ENCODE measurements at regions not wholly inside any gene's neighbourhood (a gene's known extent, or its start where the extent isn't known, plus 50 kb on each side); places are given as distances from the start of the nearest gene placed in this dataset.

- no peaks in the 10 kb centered on the region for H3K9me1 ChIP-seq (replicated peaks; ENCODE audit: control insufficient read depth, extremely low read depth, insufficient read depth, low read length)
- H3K4me1 ChIP-seq (ENCODE audit: control insufficient read depth, extremely low read depth, insufficient read depth, low read length) = no peaks in the 10 kb centered on the region
- BruUV-seq (replicated peaks) = no TSS peak
- FAIRE-seq = no peak
- TF ChIP-seq FOS (IDR thresholded peaks at IDR 0.05; ENCODE audit: borderline replicate concordance, insufficient read depth, low read length) (no peak), GATA2 (IDR thresholded peaks at IDR 0.05; ENCODE audit: insufficient read depth, insufficient read length, low read depth, low read length) (no peak), POLR2AphosphoS5 (IDR thresholded peaks at IDR 0.05; ENCODE audit: insufficient read depth, low read depth, low read length) (no peak)
- H3K79me2 ChIP-seq (ENCODE audit: control insufficient read depth, insufficient read depth, low read length) = no peaks in the 10 kb centered on the region
- no peaks in the 10 kb centered on the region for H4K20me1 ChIP-seq (replicated peaks; ENCODE audit: control insufficient read depth, extremely low read depth, insufficient read depth, low read length)
- ChIA-PET CTCF (interaction anchor here (0.5 to 1.6 kb wide), 2 partner anchors 15 to 22 kb away, joined by 4 to 5 read pairs; no protein-coding TSS in a partner anchor), POLR2A (no interaction called here)
- dilution Hi-C loops (cut with MboI; ENCODE audit: extremely low pct_ligation_motif_present, low sequenced_read_pairs) (no loop called here), intact Hi-C loops (cut with micrococcal nuclease) (no loop called here)
- H3K27ac ChIP-seq (ENCODE audit: insufficient read depth, low read depth, low read length) = no peak overlapping the region
- no peak for DNase-seq (ENCODE audit: low read depth, low spot score)
- no peak overlapping the region for H3K4me3 ChIP-seq (replicated peaks in 1 of 3; ENCODE audit: insufficient read depth in 1 of 3, low read depth in 1 of 3, low read length in 3 of 3)
- no peak overlapping the region for H3K9ac ChIP-seq (replicated peaks; ENCODE audit: extremely low read depth, insufficient read depth, low read length)
- no peak overlapping the region for H2AFZ ChIP-seq (ENCODE audit: low read depth, low read length)
- H3K27me3 ChIP-seq (ENCODE audit: control insufficient read depth in 2 of 2, insufficient read depth in 2 of 2, low read length in 2 of 2) = peaks cover 11 to 14% of the 10 kb centered on the region in 2 experiments
- H3K36me3 ChIP-seq (ENCODE audit: control insufficient read depth in 2 of 2, extremely low read depth in 1 of 2, insufficient read depth in 2 of 2, low read length in 2 of 2) = no peaks in the 10 kb centered on the region
- H3K4me2 ChIP-seq (ENCODE audit: insufficient read depth, low read length) = no peak overlapping the region
- H3K9me3 ChIP-seq (replicated peaks; ENCODE audit: control insufficient read depth, insufficient read depth, low read length) = no peaks in the 10 kb centered on the region
Measured at GRCh38 chr22:22087854-22088657, 105.5 kb upstream of the TOP3B start.

GRCh38 chr22:22086501-22087158 lies 104.0 kb upstream of the TOP3B start:
- no peak for TF ChIP-seq CTCF (IDR thresholded peaks at IDR 0.05; ENCODE audit: extremely low read depth in 1 of 2, insufficient read depth in 1 of 2, low read depth in 1 of 2, low read length in 2 of 2)
- TF ChIP-seq FOS (IDR thresholded peaks at IDR 0.05; ENCODE audit: borderline replicate concordance, insufficient read depth, low read length) = no peak
- TF ChIP-seq, protein P1, sequence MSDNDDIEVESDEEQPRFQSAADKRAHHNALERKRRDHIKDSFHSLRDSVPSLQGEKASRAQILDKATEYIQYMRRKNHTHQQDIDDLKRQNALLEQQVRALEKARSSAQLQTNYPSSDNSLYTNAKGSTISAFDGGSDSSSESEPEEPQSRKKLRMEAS (IDR thresholded peaks at IDR 0.05; ENCODE audit: insufficient read depth, insufficient read length) = no peak
- no peak for TF ChIP-seq EZH2 (IDR thresholded peaks at IDR 0.05; ENCODE audit: borderline replicate concordance, low read depth, low read length, severe bottlenecking)
- no peak for TF ChIP-seq POLR2A (IDR thresholded peaks at IDR 0.05; ENCODE audit: low read depth, low read length)
- TF ChIP-seq MYC (IDR thresholded peaks at IDR 0.05; ENCODE audit: low read depth, low read length) = no peak
- no peak for TF ChIP-seq JUN (IDR thresholded peaks at IDR 0.05; ENCODE audit: borderline replicate concordance, insufficient read depth, insufficient read length, low read depth)
- no peak for TF ChIP-seq POLR2AphosphoS5 (IDR thresholded peaks at IDR 0.05; ENCODE audit: insufficient read depth, low read depth, low read length)
- no peak for TF ChIP-seq GATA2 (IDR thresholded peaks at IDR 0.05; ENCODE audit: insufficient read depth, insufficient read length, low read depth, low read length)
- peaks cover 11 to 12% of the 10 kb centered on the region in 2 experiments for H3K27me3 ChIP-seq (ENCODE audit: control insufficient read depth in 2 of 2, insufficient read depth in 2 of 2, low read length in 2 of 2)
- no peaks in the 10 kb centered on the region for H3K36me3 ChIP-seq (ENCODE audit: control insufficient read depth in 2 of 2, extremely low read depth in 1 of 2, insufficient read depth in 2 of 2, low read length in 2 of 2)
- H3K27ac ChIP-seq (ENCODE audit: insufficient read depth, low read depth, low read length) = no peak overlapping the region
- no peaks in the 10 kb centered on the region for H3K79me2 ChIP-seq (ENCODE audit: control insufficient read depth, insufficient read depth, low read length)
- H3K9me3 ChIP-seq (replicated peaks; ENCODE audit: control insufficient read depth, insufficient read depth, low read length) = no peaks in the 10 kb centered on the region
- no peak overlapping the region for H3K4me3 ChIP-seq (replicated peaks in 1 of 3; ENCODE audit: insufficient read depth in 1 of 3, low read depth in 1 of 3, low read length in 3 of 3)
- H3K9ac ChIP-seq (replicated peaks; ENCODE audit: extremely low read depth, insufficient read depth, low read length) = no peak overlapping the region
- H2AFZ ChIP-seq (ENCODE audit: low read depth, low read length) = no peak overlapping the region
- no peak for FAIRE-seq
- no peaks in the 10 kb centered on the region for H4K20me1 ChIP-seq (replicated peaks; ENCODE audit: control insufficient read depth, extremely low read depth, insufficient read depth, low read length)
- intact Hi-C loops (cut with micrococcal nuclease) = no loop called here
- DNase-seq (ENCODE audit: low read depth, low spot score) = no peak
- ChIA-PET POLR2A (no interaction called here), CTCF (interaction anchor here (1.1 to 2.3 kb wide), 3 partner anchors 17 to 111 kb away, joined by 3 to 7 read pairs (median 3); no protein-coding TSS in a partner anchor)
- no peaks in the 10 kb centered on the region for H3K4me1 ChIP-seq (ENCODE audit: control insufficient read depth, extremely low read depth, insufficient read depth, low read length)
- BruUV-seq (replicated peaks) = no TSS peak
- dilution Hi-C loops (cut with MboI; ENCODE audit: extremely low pct_ligation_motif_present, low sequenced_read_pairs) = no loop called here
- H3K9me1 ChIP-seq (replicated peaks; ENCODE audit: control insufficient read depth, extremely low read depth, insufficient read depth, low read length) = no peaks in the 10 kb centered on the region
- no peak overlapping the region for H3K4me2 ChIP-seq (ENCODE audit: insufficient read depth, low read length)

Measured in endothelial cell of umbilical vein (primary cell).